Activated CD8-positive, alpha-beta T cell treated with anti-CD3 and anti-CD28 coated beads, Interleukin-2, amount 10 ng/mL, durations not matched to agents 7 days and 5 days (primary cell): ENCODE measurements at regions not wholly inside any gene's neighbourhood (a gene's known extent, or its start where the extent isn't known, plus 50 kb on each side); places are given as distances from the start of the nearest gene placed in this dataset.

Experiments used
- ATAC-seq: fragments of 150-1000 bp; cut with Tn5 transposase; one replicate; pipeline ENCODE4 v1.10.0; 2021; ENCODE audit warnings: moderate library complexity
- CTCF ChIA-PET: fragments of 350-600 bp; sonication (Branson Sonifier 250); formaldehyde crosslinking; loops from one replicate; lab custom pipeline; 2021; ENCODE audit warnings: antibody characterized with exemption; lab: Charles Lee
- POLR2A ChIA-PET: fragments of 350-600 bp; sonication (Branson Sonifier 250); formaldehyde crosslinking; loops from one replicate; lab custom pipeline; 2021; ENCODE audit warnings: antibody characterized with exemption; lab: Charles Lee
- DNase-seq: peaks from one replicate; pipeline ENCODE4 v3.0.0-alpha.2; 2020
- H3K27ac Mint-ChIP-seq: one replicate; pipeline ENCODE4 v1.8.0; 2021; ENCODE audit warnings: mild to moderate bottlenecking, mixed read lengths
- H3K27me3 Mint-ChIP-seq: one replicate; pipeline ENCODE4 v1.8.0; 2021; ENCODE audit warnings: low read depth, mixed read lengths
- H3K36me3 Mint-ChIP-seq: one replicate; pipeline ENCODE4 v1.8.0; 2021; ENCODE audit warnings: low read depth, mixed read lengths
- H3K4me1 Mint-ChIP-seq: one replicate; pipeline ENCODE4 v1.8.0; 2021; ENCODE audit warnings: low read depth, mixed read lengths
- H3K4me3 Mint-ChIP-seq: one replicate; pipeline ENCODE4 v1.8.0; 2021; ENCODE audit warnings: mild to moderate bottlenecking, mixed read lengths
- H3K9me3 Mint-ChIP-seq: one replicate; pipeline ENCODE4 v1.8.0; 2022; ENCODE audit warnings: mixed read lengths; ENCODE audit not compliant: insufficient read depth

GRCh38 chr3:94693997-94694640, 631.3 kb downstream of the NSUN3 start:
- CTCF ChIA-PET, result no interaction called here
- POLR2A ChIA-PET, result no interaction called here
- Mint-ChIP-seq H3K27me3 (no peaks in the 10 kb centered on the region), H3K4me1 (no peaks in the 10 kb centered on the region), H3K27ac (no peak overlapping the region), H3K4me3 (no peak overlapping the region), H3K9me3 (peaks cover 16% of the 10 kb centered on the region), H3K36me3 (no peaks in the 10 kb centered on the region)
- ATAC-seq (no peak), DNase-seq (no peak)

DNA sequence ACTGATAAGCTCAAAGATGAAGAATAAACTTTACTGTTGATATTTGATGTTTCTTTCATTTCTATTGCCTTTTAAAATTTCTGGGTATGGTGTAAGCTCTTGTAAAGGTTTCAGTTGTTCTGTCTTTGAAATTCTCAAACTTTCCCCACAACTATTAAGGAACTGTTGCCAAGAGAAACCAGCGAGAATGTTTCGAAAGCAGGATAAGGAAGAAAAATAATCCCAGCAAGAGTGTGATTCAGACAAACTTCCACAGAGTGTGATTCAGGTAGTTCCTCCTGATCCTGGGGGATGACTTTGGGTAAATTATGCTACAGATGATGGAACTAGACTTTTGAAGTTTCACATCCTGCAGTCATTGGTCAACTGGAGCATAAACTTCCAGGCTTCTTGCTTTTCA, 632.0 kb downstream of the NSUN3 start:
- no peak overlapping the region for H3K4me3 Mint-ChIP-seq
- peaks cover 16% of the 10 kb centered on the region for H3K9me3 Mint-ChIP-seq
- no peak overlapping the region for H3K27ac Mint-ChIP-seq
- CTCF ChIA-PET, result no interaction called here
- H3K27me3 Mint-ChIP-seq, result no peaks in the 10 kb centered on the region
- H3K36me3 Mint-ChIP-seq, result no peaks in the 10 kb centered on the region
- H3K4me1 Mint-ChIP-seq, result no peaks in the 10 kb centered on the region
- ATAC-seq, result no peak
- POLR2A ChIA-PET, result no interaction called here
- no peak for DNase-seq

DNA sequence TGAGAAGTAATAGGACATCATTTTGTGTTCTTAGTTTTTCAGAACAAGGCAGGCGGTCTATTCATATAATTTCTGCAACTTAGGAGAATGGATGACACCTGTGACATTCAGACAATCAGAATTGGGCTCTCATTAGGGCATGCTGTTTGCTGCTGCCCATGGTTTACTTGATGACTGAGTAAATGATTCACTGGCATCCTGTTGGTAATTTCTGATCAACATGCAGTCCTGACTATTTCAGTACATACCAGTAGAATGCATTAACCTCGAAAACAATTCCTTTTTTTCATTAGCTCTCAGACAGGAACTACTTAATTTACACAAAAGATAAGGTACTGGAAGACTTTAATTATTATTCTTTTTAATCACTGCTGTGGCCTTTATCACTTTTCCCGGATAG, 641.6 kb downstream of the NSUN3 start:
- Mint-ChIP-seq H3K4me3 (no peak overlapping the region), H3K27ac (no peak overlapping the region), H3K9me3 (no peaks in the 10 kb centered on the region), H3K27me3 (no peaks in the 10 kb centered on the region), H3K36me3 (no peaks in the 10 kb centered on the region), H3K4me1 (no peaks in the 10 kb centered on the region)
- no peak for DNase-seq
- ChIA-PET CTCF (no interaction called here), POLR2A (no interaction called here)
- ATAC-seq, result no peak

- Mint-ChIP-seq H3K27me3 (no peaks in the 10 kb centered on the region), H3K4me3 (no peak overlapping the region), H3K4me1 (no peaks in the 10 kb centered on the region), H3K9me3 (no peaks in the 10 kb centered on the region), H3K27ac (no peak overlapping the region), H3K36me3 (no peaks in the 10 kb centered on the region)
- ChIA-PET CTCF (interaction anchor here (0.6 kb wide), 1 partner anchor 339 kb away, joined by 3 read pairs; no protein-coding TSS in a partner anchor), POLR2A (no interaction called here)
- ATAC-seq (no peak), DNase-seq (no peak)
These were observed 646.5 kb downstream of the NSUN3 start for GRCh38 chr3:94709249-94709902.

DNA sequence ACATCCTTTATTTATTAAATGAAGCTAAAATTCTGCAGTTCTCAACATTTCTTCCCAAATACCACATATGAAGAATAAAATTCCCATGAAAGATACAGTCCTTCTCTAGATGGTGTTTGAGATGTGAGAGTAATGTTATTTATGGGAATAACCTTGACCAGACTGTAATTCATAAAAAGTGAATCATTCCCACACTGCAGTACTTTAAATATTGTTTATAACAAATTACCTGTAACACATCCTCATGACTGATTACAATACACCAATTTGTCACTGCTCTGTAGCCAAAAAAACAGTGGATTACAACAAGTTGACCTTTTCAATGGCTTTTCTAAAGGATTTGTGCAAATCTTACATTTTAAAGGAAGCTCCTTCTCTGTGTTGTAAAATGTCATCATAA, 651.3 kb downstream of the NSUN3 start:
- CTCF ChIA-PET, result no interaction called here
- Mint-ChIP-seq H3K4me1 (no peaks in the 10 kb centered on the region), H3K27me3 (no peaks in the 10 kb centered on the region), H3K9me3 (peaks cover 6% of the 10 kb centered on the region), H3K27ac (no peak overlapping the region), H3K4me3 (no peak overlapping the region), H3K36me3 (no peaks in the 10 kb centered on the region)
- POLR2A ChIA-PET, result no interaction called here
- no peak for DNase-seq
- ATAC-seq, result no peak

DNA sequence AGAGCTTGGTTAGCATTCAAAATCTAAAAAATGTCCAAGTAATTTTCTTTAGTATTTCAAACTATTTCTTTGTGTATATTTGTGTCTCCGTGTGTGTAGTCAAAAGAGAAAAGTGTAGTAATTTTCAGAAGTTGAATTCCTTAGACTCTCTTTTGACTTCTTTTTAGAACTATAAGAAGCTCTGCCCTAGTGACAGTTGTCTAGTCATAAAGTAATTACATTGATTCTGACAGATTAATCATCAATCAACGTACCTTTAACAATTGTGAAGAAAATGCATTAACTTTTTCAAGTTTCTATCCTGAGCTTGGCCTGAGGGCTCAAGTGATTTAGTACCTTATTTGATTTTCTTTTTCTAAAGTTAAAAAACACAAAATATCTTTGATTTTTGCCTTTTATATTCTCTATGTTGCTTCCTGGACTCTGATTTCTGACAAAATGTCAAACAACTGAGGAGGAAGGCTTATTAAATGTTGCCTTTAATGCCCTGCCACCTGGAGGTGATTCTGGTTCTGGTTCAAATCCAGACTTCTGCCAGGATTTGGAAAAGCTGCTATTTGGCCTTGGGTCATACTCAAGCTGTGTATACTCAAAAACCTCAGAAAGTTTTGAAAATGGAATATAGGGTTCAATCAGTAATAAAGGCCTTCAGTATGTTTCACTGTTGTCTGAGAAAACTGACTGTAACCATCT, 653.6 kb downstream of the NSUN3 start:
- H3K9me3 Mint-ChIP-seq, result peaks cover 6% of the 10 kb centered on the region
- POLR2A ChIA-PET, result no interaction called here
- CTCF ChIA-PET, result no interaction called here
- H3K36me3 Mint-ChIP-seq, result no peaks in the 10 kb centered on the region
- no peak overlapping the region for H3K4me3 Mint-ChIP-seq
- no peak overlapping the region for H3K27ac Mint-ChIP-seq
- H3K27me3 Mint-ChIP-seq, result no peaks in the 10 kb centered on the region
- ATAC-seq (no peak), DNase-seq (no peak)
- no peaks in the 10 kb centered on the region for H3K4me1 Mint-ChIP-seq

DNA sequence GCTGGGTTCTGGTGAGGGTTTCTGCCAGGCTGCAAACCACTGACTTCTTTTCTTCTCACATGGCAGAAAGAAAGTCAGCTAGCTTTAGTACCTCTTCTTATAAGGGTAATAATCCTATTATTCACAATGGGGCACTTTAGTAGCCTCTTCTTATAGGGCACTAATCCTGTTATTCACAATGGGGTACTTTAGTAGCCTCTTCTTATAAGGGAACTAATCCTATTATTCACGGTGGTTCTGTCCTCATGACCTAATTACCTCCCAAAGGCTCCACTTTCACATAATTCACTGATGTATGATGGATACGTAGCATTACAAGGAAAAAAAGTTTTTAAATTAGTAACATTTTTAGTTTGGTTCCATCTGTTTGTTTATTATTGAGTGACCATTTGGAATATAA, 671.3 kb downstream of the NSUN3 start:
- ChIA-PET CTCF (no interaction called here), POLR2A (no interaction called here)
- Mint-ChIP-seq H3K9me3 (peaks cover 11% of the 10 kb centered on the region), H3K36me3 (no peaks in the 10 kb centered on the region), H3K4me1 (no peaks in the 10 kb centered on the region), H3K27me3 (no peaks in the 10 kb centered on the region), H3K4me3 (no peak overlapping the region), H3K27ac (no peak overlapping the region)
- ATAC-seq, result no peak
- DNase-seq, result no peak

GRCh38 chr3:94735354-94735753, 672.5 kb downstream of the NSUN3 start:
- Mint-ChIP-seq H3K36me3 (no peaks in the 10 kb centered on the region), H3K4me3 (no peak overlapping the region), H3K9me3 (peaks cover 11% of the 10 kb centered on the region), H3K27ac (no peak overlapping the region), H3K4me1 (no peaks in the 10 kb centered on the region), H3K27me3 (no peaks in the 10 kb centered on the region)
- no peak for ATAC-seq
- CTCF ChIA-PET, result no interaction called here
- DNase-seq, result no peak
- POLR2A ChIA-PET, result no interaction called here

- Mint-ChIP-seq H3K4me3 (no peak overlapping the region), H3K36me3 (no peaks in the 10 kb centered on the region), H3K27me3 (no peaks in the 10 kb centered on the region), H3K4me1 (no peaks in the 10 kb centered on the region), H3K27ac (no peak overlapping the region), H3K9me3 (peaks cover 12% of the 10 kb centered on the region)
- no peak for ATAC-seq
- DNase-seq, result no peak
- ChIA-PET POLR2A (no interaction called here), CTCF (no interaction called here)
These were observed 674.3 kb downstream of the NSUN3 start for GRCh38 chr3:94737116-94737515.

DNA sequence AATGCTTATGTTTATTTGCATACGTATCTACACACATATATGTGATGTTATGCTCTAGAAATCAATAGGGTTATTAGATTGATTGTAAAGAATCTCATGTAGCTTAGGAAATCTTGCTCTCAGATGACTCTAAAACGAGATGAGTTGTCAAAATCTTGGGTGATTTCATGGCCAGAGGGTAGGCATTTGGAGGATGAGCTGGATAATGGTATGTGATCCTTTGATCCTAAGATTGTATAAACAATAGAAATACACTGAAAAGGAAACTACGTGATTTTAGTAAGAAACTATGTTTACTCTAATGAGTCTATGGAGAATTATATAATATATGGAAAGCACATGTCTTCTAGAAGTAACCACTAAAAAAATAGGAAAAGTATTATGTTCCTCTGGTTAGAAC, 676.6 kb downstream of the NSUN3 start:
- no peaks in the 10 kb centered on the region for H3K36me3 Mint-ChIP-seq
- no peak for ATAC-seq

GRCh38 chr3:94758751-94759150, 695.9 kb downstream of the NSUN3 start:
- Mint-ChIP-seq H3K4me1 (no peaks in the 10 kb centered on the region), H3K4me3 (no peak overlapping the region), H3K27me3 (no peaks in the 10 kb centered on the region), H3K27ac (no peak overlapping the region), H3K9me3 (peaks cover 4% of the 10 kb centered on the region), H3K36me3 (no peaks in the 10 kb centered on the region)
- DNase-seq, result no peak
- ATAC-seq, result no peak
- POLR2A ChIA-PET, result no interaction called here
- CTCF ChIA-PET, result no interaction called here

More for the DNA sequence above, 676.6 kb downstream of the NSUN3 start:
- ChIA-PET POLR2A (no interaction called here), CTCF (no interaction called here)
- no peak overlapping the region for H3K4me3 Mint-ChIP-seq
- DNase-seq, result no peak
- H3K27me3 Mint-ChIP-seq, result no peaks in the 10 kb centered on the region
- H3K4me1 Mint-ChIP-seq, result no peaks in the 10 kb centered on the region
- no peak overlapping the region for H3K27ac Mint-ChIP-seq
- H3K9me3 Mint-ChIP-seq, result peaks cover 3% of the 10 kb centered on the region

DNA sequence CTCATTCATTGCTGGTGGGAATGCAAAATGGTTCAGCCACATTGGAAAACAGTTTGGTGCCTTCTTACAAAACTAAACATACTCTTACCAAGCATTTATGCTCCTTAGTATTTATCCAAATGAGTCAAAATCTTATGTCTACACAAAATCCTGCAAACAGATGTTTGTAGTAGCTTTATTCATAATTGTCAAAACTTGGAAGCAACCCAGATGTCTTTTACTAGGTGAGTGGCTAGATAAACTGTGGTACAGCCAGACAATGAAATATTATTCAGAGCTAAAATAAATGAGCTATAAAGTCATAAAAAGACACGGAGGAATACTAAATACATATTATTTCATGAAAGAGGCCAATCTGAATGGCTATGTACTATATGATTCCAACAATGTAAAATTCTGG, 709.5 kb downstream of the NSUN3 start:
- Mint-ChIP-seq H3K9me3 (peaks cover 10% of the 10 kb centered on the region), H3K27ac (no peak overlapping the region), H3K27me3 (no peaks in the 10 kb centered on the region), H3K36me3 (no peaks in the 10 kb centered on the region), H3K4me3 (no peak overlapping the region), H3K4me1 (no peaks in the 10 kb centered on the region)
- ChIA-PET CTCF (no interaction called here), POLR2A (no interaction called here)
- no peak for DNase-seq
- ATAC-seq, result no peak
